ENCODE measurements at regions not wholly inside any gene's neighbourhood (a gene's known extent, or its start where the extent isn't known, plus 50 kb on each side); places are given as distances from the start of the nearest gene placed in this dataset.

DNA sequence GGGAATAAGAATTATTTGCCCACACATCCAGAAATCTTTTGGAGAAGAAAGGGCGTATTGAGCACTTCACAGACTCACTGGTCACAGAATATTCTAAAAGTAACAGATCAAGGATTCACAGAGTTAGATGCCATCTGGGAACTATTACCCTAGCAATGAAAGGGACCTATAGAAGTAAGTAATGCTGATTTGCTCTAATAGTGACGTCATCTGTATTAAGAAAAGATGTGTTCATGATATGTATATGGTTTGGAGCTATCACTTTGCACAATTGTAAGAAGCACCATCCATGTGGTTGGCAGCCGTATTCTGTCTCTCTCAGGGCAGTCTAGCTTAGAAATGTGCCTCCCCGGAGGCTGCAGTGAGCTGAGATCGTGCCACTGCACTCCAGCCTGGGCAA is 52.8 kb upstream of the SV2C start:
- no peak for DNase-seq

DNA sequence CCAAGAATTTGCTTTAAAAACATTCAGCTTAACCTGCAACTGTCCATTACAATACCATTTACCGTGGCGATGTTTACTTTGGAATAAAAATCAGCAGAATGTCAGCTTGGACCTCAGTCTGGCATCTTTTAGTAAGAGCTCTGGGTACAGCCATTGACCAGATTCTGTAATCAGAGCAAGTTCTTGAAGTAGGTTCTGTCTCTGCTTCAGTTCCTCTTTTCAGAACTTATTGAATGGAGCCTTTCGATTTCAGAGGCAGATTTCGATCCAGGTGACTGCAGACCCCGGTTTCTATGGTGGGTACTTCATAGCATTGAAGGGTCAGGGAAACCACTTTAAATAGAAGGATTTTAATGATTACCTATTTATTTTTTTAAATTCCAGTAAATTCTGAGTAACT is 53.4 kb upstream of the SV2C start:
- DNase-seq, result no peak

DNA sequence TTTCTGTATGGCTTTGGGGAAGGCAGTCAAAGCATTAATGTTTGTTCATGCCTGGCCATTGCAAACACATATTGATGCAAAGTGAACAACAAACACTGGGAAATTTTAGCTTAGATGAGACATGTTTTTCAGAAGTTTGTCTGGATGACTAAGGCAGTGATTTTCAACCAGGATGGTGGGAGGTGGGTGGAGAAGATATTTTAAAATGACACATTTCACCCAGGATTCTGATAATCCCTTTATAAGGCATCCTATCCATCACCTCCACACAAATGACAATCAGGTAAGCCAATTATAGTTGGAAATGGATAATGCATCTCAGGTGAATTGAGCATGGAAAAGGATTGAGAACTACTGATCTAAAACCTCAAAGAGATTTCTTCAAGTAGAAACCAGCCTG is 57.4 kb upstream of the SV2C start:
- no peak for DNase-seq

DNA sequence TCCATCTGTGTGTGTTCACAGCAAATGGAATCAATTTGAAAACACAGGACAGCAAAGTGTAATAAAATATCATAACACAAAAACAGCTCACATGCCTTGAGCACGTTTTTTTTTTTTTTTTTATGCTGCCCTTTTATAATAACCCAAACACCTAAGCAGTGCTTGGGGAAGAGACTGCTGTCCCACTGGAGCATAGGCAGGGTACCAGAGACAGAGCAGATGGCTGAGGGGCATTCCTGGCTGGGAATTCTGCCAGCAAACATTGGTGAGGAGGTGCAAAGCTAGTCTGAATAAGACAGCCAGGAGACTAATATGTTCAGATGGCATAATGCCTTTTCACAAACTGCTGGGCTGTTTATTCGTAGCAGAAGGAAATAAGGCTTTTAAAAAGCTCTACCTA is 58.1 kb upstream of the SV2C start:
- DNase-seq, result no peak

DNA sequence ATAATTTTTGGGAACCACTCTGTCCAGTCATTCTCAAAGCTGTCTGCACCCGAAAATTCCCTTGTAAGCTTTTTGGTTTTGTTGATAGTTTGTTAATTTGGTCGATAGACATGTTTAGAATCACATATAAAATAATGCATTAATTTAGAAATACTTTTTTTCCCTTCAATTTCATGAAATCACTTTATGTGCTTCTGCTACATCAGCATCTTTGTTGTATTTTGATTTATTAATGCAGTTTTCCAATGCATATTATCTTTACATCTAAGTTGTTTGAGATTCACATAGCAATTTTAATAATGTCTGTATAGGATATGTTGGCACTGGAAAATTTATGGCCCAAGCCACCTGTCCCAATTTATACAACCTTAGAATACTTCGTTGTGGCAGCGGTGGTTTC is 60.6 kb upstream of the SV2C start:
- DNase-seq, result no peak

DNA sequence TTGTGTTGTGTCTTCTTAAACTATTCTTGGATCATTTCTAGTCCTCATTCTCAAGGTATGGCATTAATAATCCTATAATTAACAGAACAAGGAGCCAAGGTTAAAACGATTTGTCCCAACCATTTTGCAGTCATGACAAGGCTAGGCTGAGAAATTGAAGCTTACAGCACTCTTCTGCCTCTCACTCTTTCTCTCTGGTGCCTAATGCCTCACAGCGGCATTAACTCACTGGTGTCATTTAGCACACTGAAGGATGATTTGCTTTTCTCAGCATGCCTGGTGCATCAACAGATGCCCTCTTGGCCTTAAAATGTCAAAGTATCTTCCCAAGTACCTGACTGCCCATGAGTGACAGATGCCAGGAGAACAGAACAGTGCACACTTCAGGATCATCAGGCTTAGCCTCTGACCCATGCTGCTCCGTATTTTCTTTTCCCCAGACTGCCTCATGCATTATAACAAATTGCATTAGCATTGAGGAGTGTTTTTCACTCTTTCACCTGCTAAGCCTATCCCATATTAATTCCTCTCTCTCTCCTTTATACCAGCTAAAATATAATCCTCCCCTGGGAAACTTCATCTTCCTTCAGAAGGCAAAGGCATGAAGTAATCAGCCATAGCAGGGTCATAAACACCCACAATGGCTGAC is 61.1 kb upstream of the SV2C start:
- no peak for DNase-seq

DNA sequence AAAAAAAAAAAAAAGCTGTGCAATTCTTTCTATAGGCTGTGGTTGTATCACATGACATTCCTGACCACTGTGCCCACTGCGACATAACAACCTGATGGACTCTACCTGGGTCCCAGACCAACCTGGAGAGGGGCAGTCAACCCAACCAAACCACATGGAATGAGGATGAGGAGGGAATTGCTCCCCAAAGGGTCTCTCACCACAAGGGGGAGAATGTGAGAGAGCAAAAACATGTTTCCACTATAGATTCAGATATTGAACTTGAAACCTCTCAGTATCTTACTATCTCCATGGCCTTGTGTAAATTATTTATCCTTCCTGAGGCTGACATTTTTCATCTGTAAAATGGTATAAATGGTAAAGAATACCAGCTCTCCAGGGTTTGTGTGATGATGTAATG is 66.9 kb upstream of the SV2C start:
- DNase-seq, result no peak

DNA sequence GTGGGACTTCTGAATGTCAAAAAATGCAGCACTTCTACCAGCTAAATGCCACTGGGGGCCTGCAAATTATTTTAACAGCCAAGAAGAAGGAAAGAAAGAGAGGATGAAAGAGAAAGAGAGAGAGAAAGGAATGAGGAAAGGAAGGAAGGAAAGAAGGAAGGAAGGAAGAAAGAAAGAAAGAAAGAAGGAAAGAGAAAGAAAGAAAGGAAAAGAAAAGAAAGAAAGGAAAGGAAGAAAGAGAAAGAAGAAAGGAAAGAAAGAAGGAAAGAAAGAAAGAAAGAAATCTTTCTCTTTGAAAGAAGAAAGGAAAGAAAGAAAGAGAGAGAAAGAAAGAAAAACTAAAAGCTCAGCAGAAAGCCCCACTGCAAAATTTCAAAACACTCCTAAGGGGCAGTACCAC is 69.2 kb upstream of the SV2C start:
- no peak for DNase-seq

DNA sequence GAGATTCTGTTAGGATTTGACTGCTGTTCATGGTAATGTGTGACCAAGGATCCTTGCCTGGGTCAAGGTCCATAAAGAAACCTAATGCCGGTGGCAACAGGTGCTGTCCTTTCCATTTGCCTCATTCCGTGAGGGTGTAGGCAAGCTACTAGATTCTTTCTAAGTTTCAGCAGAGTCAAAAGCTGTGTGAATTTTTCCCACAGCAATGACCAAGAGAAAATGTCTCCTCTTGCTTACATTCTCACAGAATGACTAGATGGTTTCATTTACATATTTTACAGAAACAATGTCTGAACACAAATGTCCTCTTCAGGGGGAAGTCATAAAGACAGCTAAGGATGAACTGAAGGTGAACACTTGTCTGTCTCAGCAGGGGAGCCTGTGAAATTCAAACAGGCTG is 75.3 kb upstream of the SV2C start:
- DNase-seq, result no peak

DNA sequence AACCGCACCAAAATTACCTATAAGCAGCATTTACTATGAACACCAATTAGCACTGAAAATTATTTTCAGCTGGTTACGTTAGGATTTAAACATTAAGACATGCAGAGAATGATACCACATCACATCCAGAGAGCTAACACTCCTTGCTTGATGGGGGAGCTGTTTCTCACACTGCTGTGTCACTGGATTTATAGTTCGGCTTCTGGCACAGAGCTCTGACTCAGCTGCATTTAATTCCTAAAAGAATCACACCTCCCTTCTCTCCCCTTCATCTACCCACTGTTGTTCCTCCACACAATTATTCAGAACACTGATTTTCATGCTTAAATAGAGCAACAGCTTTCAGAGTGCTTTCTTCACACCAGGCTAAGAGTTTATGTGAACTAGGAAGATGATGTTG is 82.6 kb upstream of the SV2C start:
- DNase-seq, result no peak

DNA sequence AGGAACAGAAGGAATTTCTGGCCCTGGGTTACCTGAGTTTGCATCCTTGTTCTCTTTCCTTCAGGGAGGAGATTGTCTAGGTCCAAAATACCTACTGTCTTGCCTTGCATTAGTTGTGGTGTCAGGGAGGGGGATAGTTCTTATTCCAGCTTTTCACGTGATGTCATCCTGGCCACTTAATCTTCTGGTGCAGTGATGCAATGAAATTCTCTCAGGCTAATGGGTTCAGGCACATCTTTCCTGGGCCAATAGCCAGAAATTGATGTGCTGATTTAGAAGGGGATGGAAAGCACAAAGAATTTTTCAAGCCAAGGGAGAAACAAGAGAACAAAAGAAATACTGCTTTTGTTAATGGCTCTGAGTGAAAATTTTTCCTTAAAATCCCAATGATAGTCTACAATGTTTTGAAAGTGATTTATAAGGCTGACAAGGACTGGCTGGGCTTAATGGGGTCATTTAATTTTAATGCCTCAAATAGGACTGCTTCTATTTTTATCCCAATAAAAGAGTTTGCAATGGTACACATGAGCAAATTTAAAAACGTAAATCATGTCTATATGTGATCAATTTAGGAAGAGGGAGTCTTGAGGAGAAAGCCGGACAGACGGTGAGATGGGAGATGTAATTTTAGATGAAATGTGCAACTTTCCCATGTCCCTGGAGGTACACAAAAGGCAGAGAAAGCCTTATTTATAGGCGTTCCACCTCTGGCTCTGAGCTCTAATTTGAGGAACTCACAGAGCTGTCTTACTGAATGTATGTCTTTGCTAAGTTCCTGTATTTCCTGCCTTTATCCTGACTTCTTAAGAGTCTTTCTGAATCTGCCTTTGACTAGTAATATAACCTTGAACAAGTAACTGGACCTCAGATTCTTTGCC is 89.3 kb upstream of the SV2C start:
- DNase-seq, result no peak

DNA sequence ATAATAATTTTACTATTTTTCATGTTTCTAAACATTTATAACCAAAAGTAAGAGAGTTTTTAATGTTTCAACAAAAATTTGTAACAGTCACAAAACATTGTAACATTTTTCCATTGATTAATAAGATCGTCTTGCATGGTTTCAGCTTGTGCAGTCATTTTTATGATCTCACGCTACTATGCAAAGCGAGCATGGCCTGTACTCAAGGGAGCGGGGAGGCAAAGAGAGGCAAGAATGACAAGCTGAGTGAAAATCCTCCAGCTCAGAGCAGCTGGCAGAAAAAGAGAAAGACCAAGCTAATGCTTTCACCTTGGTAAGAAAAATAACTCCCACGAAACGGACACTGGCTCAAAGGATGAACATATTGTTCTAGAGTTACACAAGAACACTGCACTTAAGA is 90.0 kb upstream of the SV2C start:
- no peak for DNase-seq

DNA sequence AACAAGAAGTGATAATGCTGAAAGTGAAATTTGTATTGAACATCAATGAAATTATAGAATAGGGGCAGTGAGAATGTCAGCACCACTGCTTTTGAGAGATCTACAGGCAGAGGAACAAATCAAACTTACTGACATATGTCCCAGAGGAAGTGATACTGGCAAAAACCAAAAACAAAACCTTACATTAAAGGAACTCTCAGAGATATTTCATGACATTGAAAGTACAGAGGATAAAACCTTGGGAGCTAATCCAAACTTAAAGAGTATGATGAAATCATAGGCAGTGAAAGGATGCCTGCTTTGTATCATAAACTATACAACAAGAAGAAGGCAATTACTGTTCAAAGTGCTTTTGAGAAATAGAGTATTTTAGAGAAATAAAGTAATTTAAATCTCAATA is 90.4 kb upstream of the SV2C start:
- no peak for DNase-seq

DNA sequence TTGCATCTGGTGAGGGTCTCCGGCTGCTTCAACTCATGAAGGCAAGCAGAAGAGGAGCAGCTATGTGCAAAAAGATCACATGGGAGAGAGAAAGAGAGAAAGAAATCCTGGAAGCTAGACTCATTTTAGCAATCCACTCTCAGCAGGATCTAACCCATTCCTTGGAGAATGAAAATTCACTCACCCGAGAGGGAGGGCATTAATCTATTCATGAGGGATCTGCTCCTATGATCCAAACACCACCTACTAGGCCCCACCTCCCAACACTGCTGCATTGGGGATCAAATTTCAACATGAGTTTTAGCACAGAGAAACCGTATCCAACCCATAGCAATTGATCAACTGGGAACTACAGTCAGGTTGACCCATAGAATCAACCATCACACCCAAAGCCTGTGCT is 98.1 kb upstream of the SV2C start:
- no peak for DNase-seq

DNA sequence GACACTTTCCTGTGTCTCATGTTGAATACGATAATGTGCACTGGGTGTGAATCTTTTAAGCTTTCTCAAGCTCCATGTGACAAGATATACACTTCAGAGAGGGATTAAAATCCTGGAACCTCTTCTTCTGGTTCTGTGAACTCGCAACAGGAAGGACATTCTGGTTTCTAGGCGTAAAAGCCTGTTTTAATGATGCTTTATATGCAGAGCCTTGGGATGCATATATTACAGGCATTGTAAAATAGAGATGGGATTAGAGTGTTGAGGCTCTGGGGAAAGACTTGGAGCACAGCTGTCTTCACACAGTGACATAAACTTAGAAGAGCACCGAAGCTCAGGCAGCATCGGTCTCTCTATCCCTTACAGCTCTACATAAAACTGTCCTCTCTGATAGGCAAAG is 107.7 kb upstream of the SV2C start:
- DNase-seq, result no peak

DNA sequence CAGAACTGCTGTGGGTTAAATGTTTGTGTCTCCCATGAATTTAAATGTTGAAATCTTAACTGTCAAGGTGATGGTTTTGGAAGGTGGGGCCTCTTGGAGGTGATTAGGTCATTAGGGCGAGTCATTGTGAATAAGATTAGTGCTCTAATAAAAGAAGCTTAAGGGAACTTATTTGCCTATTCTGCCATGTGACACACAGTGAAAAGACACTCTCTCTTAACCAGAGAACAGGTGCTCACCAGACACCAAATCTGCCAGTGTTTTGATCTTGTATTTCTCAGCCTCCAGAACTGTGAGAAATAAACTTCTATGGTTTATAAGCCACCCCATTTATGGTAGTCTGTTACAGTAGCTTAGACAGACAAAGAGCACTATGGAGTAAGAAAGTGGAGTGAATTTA is 117.9 kb upstream of the SV2C start:
- no peak for DNase-seq

DNA sequence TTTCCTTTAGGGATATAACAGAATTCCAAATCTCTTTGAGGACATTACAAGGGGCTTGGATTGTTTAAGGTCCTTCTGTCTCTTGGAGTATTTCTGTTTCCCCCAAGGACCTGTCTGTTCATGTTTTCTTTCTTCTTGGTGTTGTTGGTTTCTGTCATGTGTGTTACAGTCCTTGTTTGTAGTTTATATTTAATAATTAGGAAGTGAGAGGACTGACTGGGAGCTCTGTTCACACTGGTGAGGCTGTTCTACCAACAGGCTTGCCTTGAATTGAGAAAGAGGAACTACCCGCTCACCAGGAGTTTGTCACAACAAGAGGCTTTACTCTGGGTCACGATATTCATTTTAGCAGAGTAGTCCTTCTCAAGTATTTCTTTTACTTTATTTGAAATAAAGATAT is 119.2 kb upstream of the SV2C start:
- DNase-seq, result no peak

DNA sequence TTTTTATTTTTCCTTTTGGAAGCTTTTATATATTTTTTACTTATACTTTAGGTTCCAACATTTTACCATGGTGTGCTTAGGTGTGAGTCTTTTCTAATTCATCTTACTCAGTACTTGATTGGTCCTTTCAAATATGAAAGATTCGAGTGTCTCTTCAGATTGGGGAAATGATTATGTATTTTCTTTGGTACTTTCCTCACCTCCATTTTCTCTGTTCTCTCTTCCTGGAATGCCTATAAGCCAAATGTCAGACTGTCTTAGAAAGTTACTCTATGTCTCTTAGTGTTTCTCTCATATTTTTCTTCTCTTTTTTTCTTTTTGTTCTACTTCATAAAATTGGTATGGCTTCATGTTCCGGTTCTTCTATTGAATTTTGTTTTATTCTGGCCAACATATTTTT is 119.6 kb upstream of the SV2C start:
- DNase-seq, result no peak

DNA sequence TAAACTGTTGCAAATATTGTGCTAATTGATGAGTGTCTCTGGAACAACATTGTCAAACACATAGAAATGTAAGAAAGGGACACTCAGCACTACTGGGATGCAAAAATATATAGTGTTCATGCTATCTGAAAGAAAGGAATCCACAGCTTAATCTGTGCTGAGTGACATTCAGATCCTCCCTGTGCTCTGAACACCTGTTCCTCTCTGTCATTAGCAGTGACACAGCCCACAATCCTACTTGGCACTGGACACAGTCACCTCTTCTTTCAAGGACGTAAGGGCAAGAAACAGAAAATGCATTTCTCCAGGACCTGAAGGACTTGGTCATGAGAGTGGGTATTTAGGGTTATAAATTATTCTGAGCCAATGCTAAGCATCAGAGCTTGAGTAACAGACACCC is 121.4 kb upstream of the SV2C start:
- no peak for DNase-seq

DNA sequence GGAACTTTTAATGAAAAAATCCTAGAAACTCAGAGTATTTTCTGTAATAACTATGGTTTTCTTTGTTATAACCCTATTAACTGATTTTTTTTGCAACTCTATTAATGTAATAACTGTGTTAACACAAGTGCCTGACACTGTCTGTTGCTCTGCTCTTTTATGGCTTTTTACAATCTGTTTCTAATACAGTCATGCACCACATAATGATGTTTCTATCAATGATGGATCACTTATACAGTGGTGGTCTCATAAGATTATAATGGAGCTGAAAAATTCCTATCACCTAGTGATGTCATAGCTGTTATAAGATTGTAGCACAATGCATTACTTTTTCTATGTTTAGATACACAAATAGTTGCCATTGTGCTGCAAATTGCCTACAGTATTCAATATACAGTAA is 123.1 kb upstream of the SV2C start:
- no peak for DNase-seq

DNA sequence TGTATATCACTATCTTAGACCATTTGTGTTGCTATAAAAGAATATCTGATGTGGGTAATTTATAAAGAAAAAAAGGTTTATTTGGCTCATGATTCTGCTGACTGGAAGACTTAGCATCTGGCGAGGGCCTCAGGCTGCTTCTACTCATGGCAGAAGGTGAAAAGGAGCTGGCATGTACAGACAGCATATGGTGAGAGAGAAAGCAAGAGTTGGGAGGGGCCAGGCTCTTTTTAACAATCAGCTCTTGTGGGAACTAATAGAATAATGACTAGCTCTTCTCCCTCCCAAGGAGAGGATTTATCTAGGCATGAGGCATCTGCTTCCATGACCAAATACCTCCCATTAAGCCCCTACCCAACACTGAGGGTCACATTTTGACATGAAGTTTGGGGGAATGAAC is 130.2 kb upstream of the SV2C start:
- DNase-seq, result no peak

DNA sequence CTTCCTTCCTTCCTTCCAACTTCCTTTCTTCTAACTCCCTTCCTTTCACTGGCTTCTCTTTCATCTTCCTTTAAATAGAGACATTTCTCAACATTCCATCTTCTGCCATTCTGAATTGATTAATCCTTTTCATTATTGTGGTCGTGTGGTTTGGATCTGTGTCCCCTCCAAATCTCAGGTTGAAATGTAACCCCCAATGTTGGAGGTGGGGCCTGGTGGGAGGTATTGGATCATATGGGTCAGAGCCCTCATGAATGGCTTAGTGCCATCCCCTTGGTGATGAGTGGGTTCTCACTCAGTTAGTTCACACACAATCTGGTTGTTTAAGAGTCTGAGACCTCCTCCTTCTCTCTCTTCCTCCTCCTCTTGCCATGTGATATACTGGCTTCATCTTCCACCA is 130.9 kb upstream of the SV2C start:
- DNase-seq, result no peak

DNA sequence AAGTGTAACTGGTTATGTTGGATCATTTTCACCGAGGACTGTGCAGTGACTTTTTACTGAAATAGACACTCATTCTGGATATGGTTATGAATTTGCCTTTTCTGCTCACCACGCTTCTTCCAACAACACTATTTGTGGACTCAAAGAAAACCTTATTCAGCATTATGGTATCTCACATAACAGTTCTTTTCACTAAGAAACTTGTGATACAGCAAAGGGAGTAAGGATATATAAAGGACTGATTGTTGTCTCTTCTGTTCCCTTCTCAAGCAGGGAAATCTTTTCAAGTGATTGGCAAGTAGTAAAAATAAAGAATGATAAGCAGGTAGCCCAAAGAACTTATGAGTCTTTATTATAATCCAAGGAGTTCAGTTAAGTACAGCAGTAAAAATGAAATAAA is 131.5 kb upstream of the SV2C start:
- no peak for DNase-seq

DNA sequence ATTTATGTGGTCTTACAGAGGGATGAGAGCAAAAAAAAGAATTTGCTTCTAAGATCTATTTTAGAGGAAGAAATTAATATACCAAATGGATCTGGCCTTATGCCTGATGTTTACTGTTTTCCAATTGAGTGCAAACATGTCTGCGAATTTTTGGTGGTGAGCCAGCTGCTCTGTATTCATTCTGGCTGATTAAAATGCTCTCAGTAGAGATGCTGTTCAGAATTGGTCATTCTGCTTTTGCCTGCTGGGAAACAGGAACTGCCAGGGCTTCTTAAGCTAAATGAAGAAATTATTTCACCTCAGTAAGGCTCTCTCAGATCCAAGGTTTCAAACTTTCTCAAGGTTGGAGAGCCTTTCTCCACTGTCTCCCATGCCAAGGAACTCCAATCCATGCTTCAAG is 132.0 kb upstream of the SV2C start:
- DNase-seq, result no peak

DNA sequence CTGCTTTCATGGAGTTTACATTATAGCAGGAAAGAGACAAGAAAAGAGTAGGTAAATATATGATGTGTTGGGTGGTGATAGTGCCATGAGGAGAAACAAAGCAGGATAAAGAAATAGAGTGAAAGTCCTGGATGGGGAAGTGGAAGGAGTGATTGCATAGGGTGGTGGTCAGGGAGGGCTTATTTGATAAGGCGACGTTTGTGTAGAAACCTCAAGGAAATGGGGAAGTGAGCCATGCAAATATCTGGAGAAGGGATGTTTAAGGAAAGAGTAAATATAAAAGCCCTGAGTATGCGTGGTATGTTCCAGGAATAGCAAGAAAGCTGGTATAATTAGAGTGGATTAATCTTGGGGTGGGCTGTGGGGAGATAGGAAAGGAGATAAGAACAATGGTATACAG is 134.7 kb upstream of the SV2C start:
- no peak for DNase-seq

Measured in AML-193 (cell line).